Nephron (organoid): ENCODE measurements at regions not wholly inside any gene's neighbourhood (a gene's known extent, or its start where the extent isn't known, plus 50 kb on each side); places are given as distances from the start of the nearest gene placed in this dataset.
A peak's percentile ranks its signal among the peaks of the same experiment; 100 is the strongest.
"Not testable (repeated sequence)": the region's sequence is repeated elsewhere in the genome, so short reads cannot be mapped to it uniquely, and the experiment has no call there.

Source experiments
- H3K27ac Mint-ChIP-seq, 3 experiments: 2 replicates each; pipeline ENCODE4 v1.8.0; 2020; ENCODE audit warnings: mixed read lengths in 3 of 3, mild to moderate bottlenecking in 2 of 3, moderate library complexity in 1 of 3
- H3K27me3 Mint-ChIP-seq: 2 replicates; pipeline ENCODE4 v1.8.0; 2021; ENCODE audit warnings: low read depth, mild to moderate bottlenecking, moderate library complexity, mixed read lengths
- H3K36me3 Mint-ChIP-seq: 2 replicates; pipeline ENCODE4 v1.8.0; 2020; ENCODE audit warnings: low read depth, mixed read lengths
- H3K4me1 Mint-ChIP-seq: 2 replicates; pipeline ENCODE4 v1.8.0; 2020; ENCODE audit warnings: mixed read lengths
- H3K4me3 Mint-ChIP-seq, 3 experiments: 2 replicates each; pipeline ENCODE4 v1.8.0; 2020; ENCODE audit warnings: mild to moderate bottlenecking in 3 of 3, mixed read lengths in 3 of 3, moderate library complexity in 2 of 3
- H3K9me3 Mint-ChIP-seq: 2 replicates; pipeline ENCODE4 v1.8.0; 2020; ENCODE audit warnings: mixed read lengths
- TF ChIP-seq, protein P1 (sequence below), 3 experiments: fragments of 200-600 bp; sonication (generic); IDR thresholded peaks; one replicate each; pipeline ENCODE4 v1.5.0; 2021; ENCODE audit warnings: antibody characterized with exemption in 3 of 3; ENCODE audit not compliant: unreplicated experiment in 3 of 3

DNA sequence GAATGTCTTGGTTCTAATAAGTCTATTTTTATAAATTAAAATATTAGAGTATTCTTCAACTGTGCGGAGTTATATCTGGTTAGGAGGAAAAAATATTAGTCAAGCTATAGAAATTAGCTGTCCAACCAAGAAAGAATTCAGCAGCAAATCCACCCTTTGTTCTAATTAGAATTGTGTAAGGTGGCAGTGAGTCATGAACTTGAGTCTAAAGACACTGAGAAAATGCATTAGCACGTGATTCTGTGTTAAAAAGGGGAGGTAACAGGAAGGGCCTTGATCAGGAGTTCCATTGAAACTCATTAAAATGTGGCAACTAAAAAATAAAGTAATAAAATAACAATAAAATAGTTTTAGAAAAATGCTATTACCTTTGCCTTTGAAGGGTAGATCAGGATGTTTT lies 398.2 kb upstream of the RGS18 start:
- Mint-ChIP-seq H3K4me3 (no peak overlapping the region), H3K27ac (no peak overlapping the region), H3K9me3 (no peaks in the 10 kb centered on the region), H3K4me1 (peaks cover 14% of the 10 kb centered on the region), H3K36me3 (no peaks in the 10 kb centered on the region), H3K27me3 (no peaks in the 10 kb centered on the region)
- TF ChIP-seq, protein P1, sequence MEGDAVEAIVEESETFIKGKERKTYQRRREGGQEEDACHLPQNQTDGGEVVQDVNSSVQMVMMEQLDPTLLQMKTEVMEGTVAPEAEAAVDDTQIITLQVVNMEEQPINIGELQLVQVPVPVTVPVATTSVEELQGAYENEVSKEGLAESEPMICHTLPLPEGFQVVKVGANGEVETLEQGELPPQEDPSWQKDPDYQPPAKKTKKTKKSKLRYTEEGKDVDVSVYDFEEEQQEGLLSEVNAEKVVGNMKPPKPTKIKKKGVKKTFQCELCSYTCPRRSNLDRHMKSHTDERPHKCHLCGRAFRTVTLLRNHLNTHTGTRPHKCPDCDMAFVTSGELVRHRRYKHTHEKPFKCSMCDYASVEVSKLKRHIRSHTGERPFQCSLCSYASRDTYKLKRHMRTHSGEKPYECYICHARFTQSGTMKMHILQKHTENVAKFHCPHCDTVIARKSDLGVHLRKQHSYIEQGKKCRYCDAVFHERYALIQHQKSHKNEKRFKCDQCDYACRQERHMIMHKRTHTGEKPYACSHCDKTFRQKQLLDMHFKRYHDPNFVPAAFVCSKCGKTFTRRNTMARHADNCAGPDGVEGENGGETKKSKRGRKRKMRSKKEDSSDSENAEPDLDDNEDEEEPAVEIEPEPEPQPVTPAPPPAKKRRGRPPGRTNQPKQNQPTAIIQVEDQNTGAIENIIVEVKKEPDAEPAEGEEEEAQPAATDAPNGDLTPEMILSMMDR (IDR thresholded peaks at IDR 0.05; ENCODE audit: unreplicated experiment in 3 of 3), result no peak

DNA sequence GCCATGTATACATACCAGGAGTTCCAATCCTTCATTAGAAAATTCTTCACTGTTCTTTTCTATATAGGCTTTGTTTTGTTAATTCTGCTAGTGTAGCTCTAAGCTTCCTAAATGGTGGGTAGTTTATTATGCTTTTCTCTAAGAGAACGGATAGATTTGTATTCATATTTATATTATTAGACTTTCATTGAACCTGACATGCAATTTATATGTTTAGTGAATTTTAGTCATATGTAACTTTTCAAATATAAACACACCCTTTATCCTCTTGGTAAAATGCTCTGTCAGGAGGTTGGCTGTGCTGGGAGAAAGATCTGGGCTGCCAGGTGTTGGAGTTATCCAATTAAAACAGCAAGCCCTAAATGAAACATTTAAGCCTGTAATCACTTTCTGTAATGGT lies 369.7 kb upstream of the RGS18 start:
- Mint-ChIP-seq H3K36me3 (no peaks in the 10 kb centered on the region), H3K27me3 (no peaks in the 10 kb centered on the region), H3K27ac (no peak overlapping the region), H3K9me3 (no peaks in the 10 kb centered on the region), H3K4me1 (no peaks in the 10 kb centered on the region), H3K4me3 (no peak overlapping the region)
- TF ChIP-seq, protein P1 (IDR thresholded peaks at IDR 0.05; ENCODE audit: unreplicated experiment in 3 of 3), result no peak

DNA sequence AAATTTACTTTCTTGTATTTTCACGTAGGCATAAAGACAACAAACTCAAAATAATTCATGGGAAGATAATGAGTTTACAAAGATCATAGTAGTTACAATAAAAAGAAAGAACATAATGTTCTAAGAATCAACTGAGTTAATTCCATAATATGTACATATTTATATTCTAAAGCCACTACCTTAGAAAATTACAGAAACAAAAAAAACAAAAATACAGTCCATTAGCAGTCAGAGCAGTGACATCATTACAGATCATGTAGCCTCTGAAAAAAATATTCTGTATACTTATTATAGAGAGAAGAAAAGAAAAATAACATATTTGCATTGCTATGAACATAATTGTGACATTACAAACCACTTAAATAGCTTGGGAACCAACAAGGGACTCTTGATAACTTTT lies 360.1 kb upstream of the RGS18 start:
- Mint-ChIP-seq H3K36me3 (no peaks in the 10 kb centered on the region), H3K27ac (no peak overlapping the region), H3K27me3 (no peaks in the 10 kb centered on the region), H3K4me1 (no peaks in the 10 kb centered on the region), H3K4me3 (no peak overlapping the region), H3K9me3 (no peaks in the 10 kb centered on the region)
- TF ChIP-seq, protein P1 (IDR thresholded peaks at IDR 0.05; ENCODE audit: unreplicated experiment in 3 of 3), result no peak

DNA sequence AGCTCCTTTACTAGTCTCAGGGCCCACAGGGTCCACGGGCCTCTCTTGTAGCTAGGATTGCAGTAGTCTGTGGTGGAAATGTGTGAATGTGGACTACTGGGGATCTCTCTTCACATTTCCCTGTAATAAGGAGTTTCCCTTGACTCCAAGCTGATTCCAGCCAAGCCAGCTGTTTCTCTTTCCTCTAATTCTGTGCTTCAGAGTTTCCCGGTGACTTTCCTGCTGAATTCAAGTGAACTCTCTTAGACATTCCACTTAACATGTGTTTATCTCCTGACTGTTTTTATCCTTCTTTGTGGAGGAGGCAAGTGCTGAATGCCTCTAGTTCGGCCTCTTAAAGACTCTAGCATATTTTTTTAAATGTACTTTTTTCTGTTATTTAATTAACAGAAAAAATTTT lies 354.0 kb upstream of the RGS18 start:
- H3K27ac Mint-ChIP-seq, result peak overlapping the region; percentile 48 to 90 (median 60)
- no peaks in the 10 kb centered on the region for H3K27me3 Mint-ChIP-seq
- no peaks in the 10 kb centered on the region for H3K4me1 Mint-ChIP-seq
- H3K9me3 Mint-ChIP-seq, result no peaks in the 10 kb centered on the region
- H3K4me3 Mint-ChIP-seq, result no peak overlapping the region
- H3K36me3 Mint-ChIP-seq, result no peaks in the 10 kb centered on the region
- TF ChIP-seq, protein P1 (IDR thresholded peaks at IDR 0.05; ENCODE audit: unreplicated experiment in 3 of 3), result no peak

DNA sequence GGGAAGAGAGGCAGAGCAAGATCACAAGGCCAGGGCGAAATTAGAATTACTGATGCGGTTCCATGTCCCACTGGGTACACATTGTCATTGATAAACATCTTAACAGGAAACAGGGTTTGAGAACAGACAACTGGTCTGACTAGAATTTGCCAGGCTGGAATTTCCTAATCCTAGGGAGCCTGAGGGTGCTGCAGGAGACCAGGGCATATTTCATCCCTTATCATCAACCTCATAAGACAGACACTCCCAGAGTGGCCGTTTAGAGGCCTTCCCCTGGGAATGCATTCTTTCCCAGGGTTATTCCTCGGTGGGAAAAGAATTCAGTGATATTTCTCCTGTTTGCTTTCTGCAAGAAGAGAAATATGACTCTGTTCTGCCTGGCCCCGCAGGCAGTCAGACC lies 344.7 kb upstream of the RGS18 start:
- not testable (repeated sequence) for H3K27me3 Mint-ChIP-seq, H3K27ac Mint-ChIP-seq, H3K4me3 Mint-ChIP-seq, H3K4me1 Mint-ChIP-seq, H3K36me3 Mint-ChIP-seq
- H3K9me3 Mint-ChIP-seq, result peaks cover 14% of the 10 kb centered on the region

DNA sequence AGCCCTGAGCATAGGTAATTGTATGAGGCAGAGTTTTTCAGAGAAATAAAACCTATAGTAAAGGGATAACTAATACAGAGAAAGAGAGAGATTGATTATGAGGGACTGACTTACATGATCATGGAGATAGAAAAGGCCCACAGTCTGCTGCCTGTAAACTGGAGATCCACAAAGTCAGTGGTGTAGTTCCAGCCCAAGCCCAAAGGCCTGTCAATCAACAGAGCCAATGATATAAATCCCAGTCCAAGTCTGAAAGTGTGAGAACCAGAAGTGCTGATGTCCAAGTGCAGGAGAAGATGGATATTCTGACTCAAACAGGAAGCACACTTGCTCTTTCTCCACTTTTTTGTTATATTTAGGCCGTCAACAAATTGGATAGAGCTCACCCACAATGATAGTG lies 340.1 kb upstream of the RGS18 start:
- H3K36me3 Mint-ChIP-seq, result peaks cover 3% of the 10 kb centered on the region
- peak overlapping the region in 1 of 3 experiments; percentile 74 for H3K27ac Mint-ChIP-seq
- H3K4me1 Mint-ChIP-seq, result no peaks in the 10 kb centered on the region
- H3K9me3 Mint-ChIP-seq, result peaks cover 12% of the 10 kb centered on the region
- no peak overlapping the region for H3K4me3 Mint-ChIP-seq
- H3K27me3 Mint-ChIP-seq, result no peaks in the 10 kb centered on the region
- TF ChIP-seq, protein P1 (IDR thresholded peaks at IDR 0.05; ENCODE audit: unreplicated experiment in 3 of 3), result no peak
